RCC 7860 (cell line): ENCODE measurements at regions not wholly inside any gene's neighbourhood (a gene's known extent, or its start where the extent isn't known, plus 50 kb on each side); places are given as distances from the start of the nearest gene placed in this dataset.
A peak's percentile ranks its signal among the peaks of the same experiment; 100 is the strongest.
"Not testable (repeated sequence)": the region's sequence is repeated elsewhere in the genome, so short reads cannot be mapped to it uniquely, and the experiment has no call there.

Source experiments
- DNase-seq: peaks from one replicate; pipeline ENCODE4 v3.0.0-alpha.2; 2015; ENCODE audit warnings: low spot score
- FAIRE-seq: peaks from 2 replicates; lab custom pipeline; 2012; peaks lifted over from hg19 to GRCh38; lab: Jason Lieb, UNC

DNA sequence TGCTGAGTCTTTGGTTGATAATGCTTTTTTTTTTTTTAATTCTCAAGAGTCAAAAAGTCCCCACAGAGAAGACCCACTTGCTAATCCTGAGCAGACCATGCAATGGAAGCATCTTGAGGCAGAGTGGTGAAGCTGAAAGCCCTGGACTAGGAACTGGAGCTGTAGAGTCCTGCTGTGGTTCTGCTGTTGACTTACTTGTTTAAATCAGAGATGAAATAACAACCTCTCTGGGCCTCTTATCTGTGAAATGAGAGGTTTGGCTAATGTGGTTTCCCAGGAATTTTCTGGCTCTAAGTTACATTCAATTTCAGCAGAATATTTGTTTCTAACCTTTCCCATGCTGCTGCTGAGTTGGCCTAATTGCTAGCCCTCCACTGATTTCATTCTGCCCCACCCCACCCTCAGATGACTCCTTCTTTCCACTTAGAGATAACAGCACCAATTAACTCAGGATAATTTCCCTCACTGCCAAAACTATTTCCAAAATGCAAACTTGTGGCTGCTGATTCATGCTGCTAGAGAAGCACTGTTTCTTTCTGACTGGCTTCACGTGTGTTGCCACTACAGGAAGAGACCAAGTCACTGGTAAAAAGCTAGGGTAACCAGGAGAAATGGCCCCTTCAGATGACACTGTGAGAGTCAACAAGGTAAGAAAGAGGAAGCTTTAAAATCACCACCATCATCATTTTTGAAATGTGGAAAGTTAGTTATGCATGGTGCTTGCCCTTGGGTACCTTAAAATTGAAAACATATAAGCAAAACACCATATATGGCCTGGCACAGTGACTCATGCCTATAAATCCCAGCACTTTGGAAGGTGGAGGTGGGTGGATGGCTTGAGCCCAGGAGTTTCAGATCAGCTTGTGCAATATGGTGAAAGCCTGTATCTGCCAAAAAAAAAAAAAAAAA is 326.4 kb downstream of the DCHS2 start:
- FAIRE-seq (peak; percentile 90), DNase-seq (peak; percentile 89)

GRCh38 chr4:154160519-154161301 is 330.9 kb downstream of the DCHS2 start:
- no peak for DNase-seq
- FAIRE-seq: no peak

DNA sequence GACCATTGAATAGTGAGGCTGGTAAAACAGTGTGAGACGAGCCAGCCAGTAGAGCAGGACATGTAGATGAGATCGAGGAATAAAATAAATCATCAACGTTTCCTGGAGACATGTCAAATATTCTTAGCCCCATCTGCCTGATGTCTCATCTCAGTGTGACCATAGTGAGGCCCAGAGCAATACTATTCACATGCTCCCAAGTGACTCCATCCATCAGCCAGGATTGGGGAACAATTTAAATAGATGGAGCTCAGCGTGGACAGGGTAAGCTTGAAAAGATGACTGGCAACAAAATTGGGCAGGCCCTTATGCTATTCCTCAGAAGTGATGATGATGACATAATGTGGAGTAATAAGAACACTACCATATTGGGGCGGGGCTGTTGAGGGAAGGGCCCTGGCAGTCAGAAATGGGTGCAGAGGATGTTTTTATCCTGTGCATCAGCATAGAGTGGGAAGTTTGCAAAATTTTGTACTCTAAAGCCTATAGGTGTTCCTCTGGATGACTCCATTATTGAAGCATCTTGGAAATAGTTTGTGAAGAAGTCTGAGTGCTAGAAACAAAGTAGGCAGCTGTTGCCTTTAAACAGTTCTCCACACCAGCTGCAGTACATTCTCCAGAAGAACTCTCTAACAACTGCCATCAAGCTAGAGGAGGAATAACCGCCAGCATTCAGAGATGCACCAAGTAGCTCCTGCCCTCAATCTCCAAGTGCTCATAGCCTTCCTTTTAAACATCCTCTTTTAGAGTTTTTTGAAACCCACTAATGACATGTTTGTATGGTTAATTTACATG is 333.0 kb downstream of the DCHS2 start:
- FAIRE-seq: no peak
- no peak for DNase-seq

DNA sequence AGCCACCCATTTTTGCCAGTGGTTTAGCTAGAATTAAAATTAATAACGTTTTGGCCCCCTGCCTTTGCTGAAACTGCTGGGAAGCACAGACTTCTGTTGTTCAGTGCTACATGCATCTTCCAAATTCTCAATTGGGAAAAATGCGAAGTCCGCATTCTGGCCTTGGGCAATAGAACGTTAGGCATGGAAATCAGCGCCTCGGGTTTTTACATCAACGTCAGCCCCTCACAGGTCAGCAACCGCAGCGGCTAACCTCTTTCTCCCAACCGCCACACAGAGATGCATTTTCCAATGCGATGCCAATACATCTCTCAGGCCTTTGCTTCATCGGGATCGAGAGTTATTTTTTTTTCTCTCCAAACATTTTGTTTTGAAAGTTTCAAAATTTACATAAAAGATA is 339.1 kb downstream of the DCHS2 start:
- DNase-seq: no peak
- FAIRE-seq: no peak

- peak; percentile 48 for FAIRE-seq
- DNase-seq: not testable (repeated sequence)
Observed at GRCh38 chr4:154149236-154149635, 342.4 kb downstream of the DCHS2 start.

DNA sequence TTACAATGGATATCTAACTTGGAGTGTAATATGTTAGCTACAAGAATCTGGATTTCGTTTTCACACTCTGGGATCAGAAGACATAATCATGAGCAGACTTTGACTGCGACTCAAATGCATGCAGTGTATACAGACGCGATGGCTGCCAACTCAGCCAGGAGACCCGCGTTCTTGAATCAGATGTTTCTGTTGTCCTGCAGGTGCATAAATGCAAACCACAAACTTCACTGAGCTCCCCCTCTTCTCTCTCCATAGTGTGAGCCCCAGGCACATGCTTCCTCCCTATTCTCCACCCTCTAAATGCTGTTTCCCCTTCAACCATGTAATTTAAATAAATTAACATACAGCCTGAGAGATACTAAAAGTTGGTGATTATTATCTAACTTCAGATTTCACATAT is 347.9 kb downstream of the DCHS2 start:
- DNase-seq (no peak), FAIRE-seq (no peak)

GRCh38 chr4:154142664-154143063 is 348.9 kb downstream of the DCHS2 start:
- no peak for FAIRE-seq

GRCh38 chr4:154140869-154141268 is 350.7 kb downstream of the DCHS2 start:
- DNase-seq (no peak), FAIRE-seq (no peak)

More at GRCh38 chr4:154142664-154143063, 348.9 kb downstream of the DCHS2 start:
- DNase-seq: no peak

- FAIRE-seq: no peak
- no peak for DNase-seq
Observed at GRCh38 chr4:154137320-154137905, 348.5 kb upstream of the SFRP2 start.

DNA sequence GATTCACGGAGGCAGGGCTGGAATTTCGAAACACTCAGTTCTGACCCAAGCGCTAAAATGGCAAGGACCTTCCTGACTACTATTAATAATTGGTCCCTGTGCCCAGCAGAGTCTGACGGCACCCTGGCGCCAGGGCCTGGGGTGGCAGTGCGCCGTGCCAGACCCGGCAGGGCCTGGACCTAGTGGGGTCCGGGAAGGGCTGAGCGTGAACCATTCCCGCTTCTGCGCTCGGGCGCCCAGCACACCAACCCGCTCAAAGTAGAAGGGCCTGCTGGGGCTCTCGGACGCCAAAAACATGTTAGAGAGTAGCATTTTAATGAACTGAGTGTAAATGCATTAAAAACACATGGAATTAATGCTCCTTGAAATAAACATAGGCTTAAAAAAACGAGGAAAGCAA is 346.7 kb upstream of the SFRP2 start:
- FAIRE-seq: no peak
- DNase-seq: no peak

- DNase-seq (no peak), FAIRE-seq (no peak)
Observed at GRCh38 chr4:154132406-154132805, 343.5 kb upstream of the SFRP2 start.

GRCh38 chr4:154126276-154126675 is 337.4 kb upstream of the SFRP2 start:
- FAIRE-seq (no peak), DNase-seq (no peak)

- FAIRE-seq: no peak
Observed at GRCh38 chr4:154125340-154125739, 336.5 kb upstream of the SFRP2 start.

DNA sequence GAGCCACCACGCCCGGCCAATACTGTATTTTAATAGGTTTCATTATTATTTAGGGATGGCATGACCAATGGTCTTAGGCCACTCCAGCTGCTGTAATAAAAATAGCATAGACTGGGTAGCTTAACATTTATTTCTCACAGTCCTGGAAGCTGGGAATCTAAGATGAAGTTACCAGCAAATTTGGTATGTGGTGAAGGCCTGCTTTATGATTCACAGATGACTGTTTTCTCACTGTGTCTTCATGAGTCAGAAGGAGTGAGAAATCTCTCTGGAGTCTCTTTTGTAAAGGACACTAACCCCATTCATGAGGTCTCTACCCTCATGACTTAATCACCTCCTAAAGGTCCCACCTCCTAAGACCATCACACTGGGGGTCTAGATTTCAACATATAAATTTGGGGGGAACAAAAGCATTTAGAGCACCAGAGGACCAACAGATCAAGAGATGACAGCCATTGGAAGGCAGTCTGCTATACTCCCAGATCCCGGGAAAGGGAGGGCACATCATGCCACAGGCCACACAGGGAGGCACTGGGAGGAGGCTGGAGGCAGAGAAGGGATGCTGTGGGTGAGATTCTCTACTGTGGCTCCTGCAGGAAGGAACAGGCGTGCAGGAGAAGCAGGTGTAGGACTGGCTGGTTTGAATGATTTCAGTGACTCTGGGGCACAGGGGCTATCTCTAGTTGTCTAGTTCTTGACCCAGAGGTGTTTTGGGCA is 335.8 kb upstream of the SFRP2 start:
- DNase-seq (peak; percentile 75), FAIRE-seq (peak; percentile 90)

More at GRCh38 chr4:154125340-154125739, 336.5 kb upstream of the SFRP2 start:
- no peak for DNase-seq

DNA sequence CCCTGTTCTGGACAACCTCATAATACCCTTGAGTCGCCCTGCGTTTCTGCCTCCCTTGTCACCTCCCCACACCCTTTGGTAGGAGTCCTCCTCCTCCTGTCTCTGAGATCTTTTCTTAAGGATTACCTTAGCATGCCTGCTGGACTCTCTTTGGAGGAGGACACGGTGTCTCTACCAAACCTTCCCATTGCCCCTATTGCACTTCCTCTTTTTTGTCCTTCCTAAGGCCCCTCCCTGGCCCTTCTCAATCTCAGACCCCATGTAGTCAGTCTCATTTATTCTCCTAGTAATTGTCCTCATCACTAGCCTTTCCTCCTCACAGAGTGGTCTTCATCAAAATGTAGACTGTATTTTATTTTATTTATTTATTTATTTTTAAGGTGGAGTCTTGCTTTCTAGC is 335.0 kb upstream of the SFRP2 start:
- FAIRE-seq (no peak), DNase-seq (no peak)

- no peak for FAIRE-seq
- no peak for DNase-seq
Observed at GRCh38 chr4:154120690-154121345, 331.9 kb upstream of the SFRP2 start.

GRCh38 chr4:154120006-154120676 is 331.3 kb upstream of the SFRP2 start:
- no peak for DNase-seq
- FAIRE-seq: no peak

DNA sequence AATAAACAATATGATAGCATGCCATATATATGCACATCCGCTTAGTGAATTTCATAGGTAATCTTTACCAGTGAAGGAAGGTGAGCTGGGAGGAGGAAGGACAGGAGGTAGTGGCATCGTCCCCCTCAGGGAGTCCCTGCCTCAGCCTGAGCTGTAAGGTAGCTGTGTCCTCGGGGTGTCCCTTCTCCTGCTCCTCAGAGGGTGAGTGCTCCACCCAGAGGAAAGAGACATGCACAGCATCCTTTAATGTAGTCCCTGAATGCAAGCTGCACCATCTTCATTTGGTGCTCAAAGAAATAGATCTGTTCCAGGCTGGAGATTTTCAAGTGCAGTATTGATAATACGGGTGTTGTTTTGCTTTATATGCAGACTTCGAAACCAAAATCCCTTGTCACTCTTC is 330.4 kb upstream of the SFRP2 start:
- no peak for FAIRE-seq
- DNase-seq: no peak

- not testable (repeated sequence) for DNase-seq, FAIRE-seq
Observed at GRCh38 chr4:154117726-154118125, 328.8 kb upstream of the SFRP2 start.
